Panc1 (cell line): ENCODE measurements at regions not wholly inside any gene's neighbourhood (a gene's known extent, or its start where the extent isn't known, plus 50 kb on each side); places are given as distances from the start of the nearest gene placed in this dataset.

Experiments
- ATAC-seq: fragments of 200-7000 bp; cut with Tn5 transposase; 2 replicates; pipeline ENCODE4 v1.9.1; 2020; ENCODE audit warnings: mild to moderate bottlenecking, moderate library complexity
- BruUV-seq: library from RNA; stranded (reverse); fragments of 400-500 nt; replicated peaks from 2 replicates; lab custom pipeline; 2021; lab: Mats Ljungman, UMichigan
- CTCF ChIA-PET: fragments of 300-600 bp; sonication (Branson Sonifier 250); formaldehyde crosslinking; loops from one replicate; lab custom pipeline; 2022; ENCODE audit warnings: antibody characterized with exemption; lab: Charles Lee
- POLR2A ChIA-PET: fragments of 300-600 bp; sonication (Branson Sonifier 250); formaldehyde crosslinking; loops from one replicate; lab custom pipeline; 2022; ENCODE audit warnings: antibody characterized with exemption; lab: Charles Lee
- DNase-seq: peaks from one replicate; pipeline ENCODE4 v3.0.0-alpha.2; 2010; ENCODE audit warnings: low read depth, low spot score
- H3K27ac ChIP-seq: 2 replicates; pipeline ENCODE4 v1.5.1; 2011; ENCODE audit warnings: mild to moderate bottlenecking, low read length, inconsistent platforms
- H3K27me3 ChIP-seq: fragments of 200-500 bp; sonication (Bioruptor generic); 2 replicates; pipeline ENCODE4 v1.6.0; 2014; ENCODE audit warnings: low read length, inconsistent platforms; ENCODE audit not compliant: control insufficient read depth, insufficient read depth
- H3K36me3 ChIP-seq: fragments of 200-500 bp; sonication (Bioruptor generic); 2 replicates; pipeline ENCODE4 v1.5.1; 2014; ENCODE audit warnings: inconsistent platforms, mild to moderate bottlenecking, low read length, moderate library complexity; ENCODE audit not compliant: control insufficient read depth, insufficient read depth
- H3K4me1 ChIP-seq: 2 replicates; pipeline ENCODE4 v1.5.1; 2011; ENCODE audit warnings: inconsistent platforms, mild to moderate bottlenecking, low read length, moderate library complexity; ENCODE audit not compliant: control insufficient read depth, insufficient read depth
- H3K4me3 ChIP-seq, 2 experiments: 2 replicates each; pipeline ENCODE4 v1.5.1; 2011 to 2012; ENCODE audit warnings: low read depth in 2 of 2, low read length in 2 of 2, mild to moderate bottlenecking in 2 of 2, inconsistent platforms in 1 of 2, moderate library complexity in 1 of 2
- H3K9me3 ChIP-seq: fragments of 200-500 bp; sonication (Bioruptor generic); 2 replicates; pipeline ENCODE4 v1.5.1; 2014; ENCODE audit warnings: low read depth, mild to moderate bottlenecking, inconsistent platforms, low read length, moderate library complexity; ENCODE audit not compliant: control insufficient read depth, insufficient read depth
- POLR2AphosphoS5 ChIP-seq: IDR thresholded peaks from 2 replicates; pipeline ENCODE4 v1.6.1; 2012; ENCODE audit warnings: mild to moderate bottlenecking, low read depth, low read length, moderate library complexity
- SIN3A ChIP-seq: IDR thresholded peaks from 2 replicates; pipeline ENCODE4 v1.6.1; 2012; ENCODE audit warnings: low read depth, mild to moderate bottlenecking, low read length, moderate library complexity, borderline replicate concordance; ENCODE audit not compliant: insufficient read depth
- TCF7L2 ChIP-seq: IDR thresholded peaks from 2 replicates; pipeline ENCODE4 v1.6.1; 2011; ENCODE audit warnings: mild to moderate bottlenecking, low read depth, low read length, inconsistent platforms
- in situ Hi-C: cut with HindIII; loops from 2 replicates; pipeline ENCODE4 v1.10.0; 2016; ENCODE audit warnings: low sequenced_read_pairs, low pct_unique_long_range_greater_than_20kb
- intact Hi-C: fragments of 100-400 bp; cut with micrococcal nuclease; formaldehyde crosslinking; loops from one replicate; pipeline ENCODE4 v1.10.0; 2022; ENCODE audit not compliant: unreplicated experiment
- TF ChIP-seq, protein P1 (sequence below), 2 experiments: IDR thresholded peaks; 2 replicates each; pipeline ENCODE4 v1.6.1; 2011 to 2012; ENCODE audit warnings: low read depth in 2 of 2, control low read depth in 1 of 2, low read length in 1 of 2, mild to moderate bottlenecking in 1 of 2, moderate library complexity in 1 of 2; ENCODE audit not compliant: insufficient read depth in 1 of 2
- TF ChIP-seq, protein P2 (sequence below): fragments of 450-650 bp; IDR thresholded peaks from 2 replicates; pipeline ENCODE4 v1.5.1; 2017; ENCODE audit warnings: mild to moderate bottlenecking

DNA sequence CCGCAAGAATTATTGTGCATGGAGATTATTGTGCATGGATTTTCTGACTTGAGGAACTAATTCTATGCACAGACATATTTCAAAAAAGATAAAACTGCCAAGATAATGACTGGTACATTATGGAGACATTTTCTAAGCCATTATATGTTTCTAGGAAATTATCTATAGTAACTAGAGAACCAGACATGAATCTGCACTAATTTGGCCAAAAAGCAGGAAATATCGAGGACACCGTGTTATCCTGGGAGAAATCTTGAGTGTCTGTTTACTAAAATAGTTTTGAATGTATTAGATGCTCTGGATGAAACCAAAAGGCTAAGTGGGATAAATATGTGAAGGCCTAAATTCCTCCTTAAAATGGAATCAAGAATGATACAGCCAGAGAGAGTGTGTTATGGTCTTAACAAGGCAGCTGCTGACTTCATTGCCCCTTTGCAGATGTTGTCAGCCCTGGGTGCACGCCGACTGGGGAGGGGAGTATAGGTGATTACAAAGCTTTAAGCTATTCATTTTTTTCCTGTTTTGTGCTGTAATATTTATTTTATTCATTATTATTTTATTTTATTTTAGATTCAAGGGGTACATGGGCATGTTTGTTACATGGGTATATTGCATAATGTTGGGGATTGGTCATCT, 226.7 kb downstream of the UTP18 start:
- DNase-seq (no peak), ATAC-seq (no peak)
- intact Hi-C loops (no loop called here), in situ Hi-C loops (no loop called here)
- H3K36me3 ChIP-seq = no peaks in the 10 kb centered on the region
- ChIA-PET CTCF (no interaction called here), POLR2A (no interaction called here)
- H3K27ac ChIP-seq = no peak overlapping the region
- no peak overlapping the region for H3K4me3 ChIP-seq
- H3K4me1 ChIP-seq = no peaks in the 10 kb centered on the region
- BruUV-seq = no TSS peak
- H3K27me3 ChIP-seq = no peaks in the 10 kb centered on the region
- peaks cover under 1% of the 10 kb centered on the region; the same call in 1 of the 2 replicates for H3K9me3 ChIP-seq
- TF ChIP-seq SIN3A (no peak), TCF7L2 (no peak), POLR2AphosphoS5 (no peak)
- TF ChIP-seq, protein P1, sequence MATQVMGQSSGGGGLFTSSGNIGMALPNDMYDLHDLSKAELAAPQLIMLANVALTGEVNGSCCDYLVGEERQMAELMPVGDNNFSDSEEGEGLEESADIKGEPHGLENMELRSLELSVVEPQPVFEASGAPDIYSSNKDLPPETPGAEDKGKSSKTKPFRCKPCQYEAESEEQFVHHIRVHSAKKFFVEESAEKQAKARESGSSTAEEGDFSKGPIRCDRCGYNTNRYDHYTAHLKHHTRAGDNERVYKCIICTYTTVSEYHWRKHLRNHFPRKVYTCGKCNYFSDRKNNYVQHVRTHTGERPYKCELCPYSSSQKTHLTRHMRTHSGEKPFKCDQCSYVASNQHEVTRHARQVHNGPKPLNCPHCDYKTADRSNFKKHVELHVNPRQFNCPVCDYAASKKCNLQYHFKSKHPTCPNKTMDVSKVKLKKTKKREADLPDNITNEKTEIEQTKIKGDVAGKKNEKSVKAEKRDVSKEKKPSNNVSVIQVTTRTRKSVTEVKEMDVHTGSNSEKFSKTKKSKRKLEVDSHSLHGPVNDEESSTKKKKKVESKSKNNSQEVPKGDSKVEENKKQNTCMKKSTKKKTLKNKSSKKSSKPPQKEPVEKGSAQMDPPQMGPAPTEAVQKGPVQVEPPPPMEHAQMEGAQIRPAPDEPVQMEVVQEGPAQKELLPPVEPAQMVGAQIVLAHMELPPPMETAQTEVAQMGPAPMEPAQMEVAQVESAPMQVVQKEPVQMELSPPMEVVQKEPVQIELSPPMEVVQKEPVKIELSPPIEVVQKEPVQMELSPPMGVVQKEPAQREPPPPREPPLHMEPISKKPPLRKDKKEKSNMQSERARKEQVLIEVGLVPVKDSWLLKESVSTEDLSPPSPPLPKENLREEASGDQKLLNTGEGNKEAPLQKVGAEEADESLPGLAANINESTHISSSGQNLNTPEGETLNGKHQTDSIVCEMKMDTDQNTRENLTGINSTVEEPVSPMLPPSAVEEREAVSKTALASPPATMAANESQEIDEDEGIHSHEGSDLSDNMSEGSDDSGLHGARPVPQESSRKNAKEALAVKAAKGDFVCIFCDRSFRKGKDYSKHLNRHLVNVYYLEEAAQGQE (IDR thresholded peaks at IDR 0.05; ENCODE audit: insufficient read depth in 1 of 2, low read depth in 2 of 2, low read length in 1 of 2) = no peak
- TF ChIP-seq, protein P2, sequence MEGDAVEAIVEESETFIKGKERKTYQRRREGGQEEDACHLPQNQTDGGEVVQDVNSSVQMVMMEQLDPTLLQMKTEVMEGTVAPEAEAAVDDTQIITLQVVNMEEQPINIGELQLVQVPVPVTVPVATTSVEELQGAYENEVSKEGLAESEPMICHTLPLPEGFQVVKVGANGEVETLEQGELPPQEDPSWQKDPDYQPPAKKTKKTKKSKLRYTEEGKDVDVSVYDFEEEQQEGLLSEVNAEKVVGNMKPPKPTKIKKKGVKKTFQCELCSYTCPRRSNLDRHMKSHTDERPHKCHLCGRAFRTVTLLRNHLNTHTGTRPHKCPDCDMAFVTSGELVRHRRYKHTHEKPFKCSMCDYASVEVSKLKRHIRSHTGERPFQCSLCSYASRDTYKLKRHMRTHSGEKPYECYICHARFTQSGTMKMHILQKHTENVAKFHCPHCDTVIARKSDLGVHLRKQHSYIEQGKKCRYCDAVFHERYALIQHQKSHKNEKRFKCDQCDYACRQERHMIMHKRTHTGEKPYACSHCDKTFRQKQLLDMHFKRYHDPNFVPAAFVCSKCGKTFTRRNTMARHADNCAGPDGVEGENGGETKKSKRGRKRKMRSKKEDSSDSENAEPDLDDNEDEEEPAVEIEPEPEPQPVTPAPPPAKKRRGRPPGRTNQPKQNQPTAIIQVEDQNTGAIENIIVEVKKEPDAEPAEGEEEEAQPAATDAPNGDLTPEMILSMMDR = no peak

DNA sequence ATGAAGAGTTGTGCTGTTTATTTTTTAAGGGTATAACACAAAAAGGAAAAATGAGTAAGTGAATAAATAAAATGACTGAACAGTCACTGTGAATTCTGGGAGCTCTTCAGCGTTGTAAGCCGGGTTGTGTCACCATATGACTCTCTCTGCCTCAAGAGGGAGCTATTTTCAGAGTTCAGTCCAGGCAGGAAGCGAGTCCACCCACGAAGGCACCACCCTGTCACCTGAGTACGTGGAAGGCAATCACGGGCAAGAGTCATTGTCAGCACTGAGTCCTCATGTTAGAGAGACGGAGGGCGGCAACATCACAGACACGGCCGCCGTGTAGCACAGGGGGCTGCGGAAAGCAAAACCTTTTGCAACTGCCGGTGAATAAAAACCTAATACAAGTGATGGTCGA, 227.6 kb downstream of the UTP18 start:
- Histone ChIP-seq H3K27ac (no peak overlapping the region), H3K9me3 (no peaks in the 10 kb centered on the region), H3K4me3 (no peak overlapping the region), H3K36me3 (no peaks in the 10 kb centered on the region), H3K4me1 (no peaks in the 10 kb centered on the region), H3K27me3 (no peaks in the 10 kb centered on the region)
- DNase-seq (no peak), ATAC-seq (no peak)
- TF ChIP-seq, protein P1 (IDR thresholded peaks at IDR 0.05; ENCODE audit: insufficient read depth in 1 of 2, low read depth in 2 of 2, low read length in 1 of 2) = no peak
- TF ChIP-seq TCF7L2 (no peak), POLR2AphosphoS5 (no peak), SIN3A (no peak)
- TF ChIP-seq, protein P2 = peak; percentile 44
- intact Hi-C loops (no loop called here), in situ Hi-C loops (no loop called here)
- ChIA-PET POLR2A (no interaction called here), CTCF (no interaction called here)
- BruUV-seq = no TSS peak
